ENCODE measurements at regions not wholly inside any gene's neighbourhood (a gene's known extent, or its start where the extent isn't known, plus 50 kb on each side); places are given as distances from the start of the nearest gene placed in this dataset.

GRCh38 chr11:115767047-115767802, 263.0 kb upstream of the CADM1 start:
- DNase-seq (ENCODE audit: low spot score), result no peak

- no peak for DNase-seq (ENCODE audit: low spot score)
These were observed 262.3 kb upstream of the CADM1 start for GRCh38 chr11:115766561-115766960.

GRCh38 chr11:115765803-115766239, 261.6 kb upstream of the CADM1 start:
- DNase-seq (ENCODE audit: low spot score), result no peak

GRCh38 chr11:115764176-115764575, 260.0 kb upstream of the CADM1 start:
- no peak for DNase-seq (ENCODE audit: low spot score)

DNA sequence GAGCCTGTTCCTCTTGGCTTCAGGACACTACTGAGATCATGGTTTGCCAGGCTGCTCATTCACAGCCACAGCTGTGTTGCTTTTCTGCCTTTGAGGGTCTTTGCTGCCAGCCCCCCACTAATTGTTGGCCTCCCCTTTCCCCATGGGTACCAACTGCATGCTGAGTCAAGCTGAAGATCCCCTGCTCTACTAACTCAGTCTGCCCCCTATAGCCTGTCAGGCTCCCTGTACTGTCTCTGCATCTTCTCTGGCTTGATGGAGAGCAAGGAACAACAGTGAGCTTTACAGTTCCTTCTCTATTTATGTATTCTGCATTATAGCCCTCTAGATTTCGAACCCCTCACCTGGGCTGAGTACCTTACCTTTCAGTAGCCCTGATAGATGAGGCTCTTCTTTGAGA, 257.6 kb upstream of the CADM1 start:
- no peak for DNase-seq (ENCODE audit: low spot score)

GRCh38 chr11:115761348-115761747, 257.1 kb upstream of the CADM1 start:
- DNase-seq (ENCODE audit: low spot score), result no peak

DNA sequence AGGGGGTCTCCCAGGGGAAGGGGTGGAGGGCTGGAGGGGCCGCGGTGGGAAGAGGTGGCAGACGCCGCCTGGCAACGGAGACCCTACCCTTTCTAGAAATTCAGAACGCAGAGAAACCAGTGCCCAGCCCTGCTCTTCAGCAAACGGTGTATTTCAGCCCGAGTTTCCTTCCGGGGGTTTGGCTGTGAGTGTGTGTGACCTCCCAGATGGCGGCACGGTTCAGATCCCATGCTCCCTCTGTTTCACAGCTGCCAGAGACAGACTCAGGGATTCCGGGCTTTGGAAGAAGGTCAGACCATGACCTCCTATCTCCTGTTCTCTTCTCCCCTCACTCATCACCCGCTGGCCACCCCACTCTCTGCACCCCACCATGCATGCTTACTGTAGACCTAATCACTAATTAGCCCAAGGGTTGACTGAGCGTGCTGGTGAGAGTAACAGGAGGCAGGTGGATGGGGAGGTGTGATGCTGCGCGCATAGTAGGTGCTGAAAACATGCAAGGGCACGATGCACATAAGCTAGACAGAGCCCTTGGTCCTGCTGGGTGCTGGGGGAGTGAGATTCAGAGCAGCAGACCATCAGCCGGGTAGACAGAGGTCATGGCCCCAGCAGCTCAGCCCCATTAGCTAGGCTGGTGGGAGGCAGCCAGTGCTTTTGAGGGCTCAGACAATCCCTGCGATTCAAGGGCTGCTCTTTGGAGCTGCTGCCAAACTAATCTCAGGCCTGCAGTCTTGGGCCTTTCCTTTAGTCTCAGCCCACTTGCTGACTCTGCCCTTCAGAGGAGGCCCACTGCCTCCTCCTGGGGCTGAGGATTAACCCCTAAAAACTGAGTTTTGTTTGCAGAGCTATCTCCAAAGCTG, 256.5 kb upstream of the CADM1 start:
- DNase-seq (ENCODE audit: low spot score), result no peak

DNA sequence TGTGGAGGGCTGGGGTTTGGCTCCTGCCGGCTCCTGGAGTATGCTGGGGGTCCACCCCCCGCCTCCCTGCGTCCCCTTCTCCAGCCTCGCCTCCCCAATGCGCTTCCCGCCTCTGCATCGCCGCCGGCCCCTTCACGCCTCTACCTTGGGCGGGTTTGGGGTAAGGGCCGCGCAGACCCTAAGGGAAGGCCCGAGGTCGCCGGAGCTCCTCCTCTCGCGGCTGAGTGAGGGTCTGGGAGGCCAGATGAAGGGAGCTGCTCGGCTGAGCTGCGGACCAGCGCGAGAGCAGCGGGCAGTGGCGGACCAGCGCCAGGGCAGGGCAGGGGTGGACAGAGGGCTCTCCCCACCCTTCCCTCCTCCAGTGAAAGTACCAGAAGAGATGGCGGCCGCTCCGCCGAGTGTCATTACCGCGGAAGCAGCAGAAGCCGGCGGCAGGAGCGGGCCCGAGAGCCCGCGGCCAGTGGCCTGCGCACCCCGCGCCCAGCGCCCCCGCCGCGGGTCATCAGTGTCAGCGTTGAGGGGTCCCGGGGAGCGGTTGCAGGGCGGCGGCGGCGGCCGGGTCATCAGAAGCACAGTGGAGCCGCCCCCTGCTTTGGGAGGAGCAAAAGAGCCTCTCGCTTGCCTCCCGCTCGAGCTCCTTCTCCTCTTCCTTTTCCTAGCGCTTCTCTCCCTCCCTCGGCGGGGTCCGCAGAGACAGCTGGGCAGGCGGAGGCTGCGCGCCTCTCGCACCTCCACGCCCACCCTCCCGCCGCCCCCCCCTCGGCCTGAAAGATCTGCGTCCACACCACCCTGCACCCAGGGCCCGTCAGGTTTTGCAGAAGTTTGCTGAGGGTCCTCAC, 255.6 kb upstream of the CADM1 start:
- no peak for DNase-seq (ENCODE audit: low spot score)

DNA sequence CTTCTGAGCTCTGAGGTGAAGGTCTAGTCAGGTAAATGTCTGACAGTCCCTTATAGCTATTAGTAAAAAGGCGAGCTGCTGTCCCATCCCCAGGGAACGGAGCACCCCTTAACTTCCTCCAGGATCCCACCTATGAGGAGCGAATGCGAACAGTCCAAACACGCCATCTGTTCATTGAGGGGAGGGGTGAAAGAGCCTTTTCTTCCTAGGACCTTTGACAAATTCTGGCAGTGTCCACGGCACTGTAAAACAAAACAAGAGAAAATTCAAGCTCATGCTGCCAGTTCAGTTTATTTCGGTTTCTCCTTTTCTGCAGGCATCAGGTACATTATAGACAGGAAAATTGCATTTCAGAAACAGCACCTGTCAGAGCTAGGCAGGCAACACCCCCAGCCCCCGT, 253.8 kb upstream of the CADM1 start:
- DNase-seq (ENCODE audit: low spot score), result no peak

DNA sequence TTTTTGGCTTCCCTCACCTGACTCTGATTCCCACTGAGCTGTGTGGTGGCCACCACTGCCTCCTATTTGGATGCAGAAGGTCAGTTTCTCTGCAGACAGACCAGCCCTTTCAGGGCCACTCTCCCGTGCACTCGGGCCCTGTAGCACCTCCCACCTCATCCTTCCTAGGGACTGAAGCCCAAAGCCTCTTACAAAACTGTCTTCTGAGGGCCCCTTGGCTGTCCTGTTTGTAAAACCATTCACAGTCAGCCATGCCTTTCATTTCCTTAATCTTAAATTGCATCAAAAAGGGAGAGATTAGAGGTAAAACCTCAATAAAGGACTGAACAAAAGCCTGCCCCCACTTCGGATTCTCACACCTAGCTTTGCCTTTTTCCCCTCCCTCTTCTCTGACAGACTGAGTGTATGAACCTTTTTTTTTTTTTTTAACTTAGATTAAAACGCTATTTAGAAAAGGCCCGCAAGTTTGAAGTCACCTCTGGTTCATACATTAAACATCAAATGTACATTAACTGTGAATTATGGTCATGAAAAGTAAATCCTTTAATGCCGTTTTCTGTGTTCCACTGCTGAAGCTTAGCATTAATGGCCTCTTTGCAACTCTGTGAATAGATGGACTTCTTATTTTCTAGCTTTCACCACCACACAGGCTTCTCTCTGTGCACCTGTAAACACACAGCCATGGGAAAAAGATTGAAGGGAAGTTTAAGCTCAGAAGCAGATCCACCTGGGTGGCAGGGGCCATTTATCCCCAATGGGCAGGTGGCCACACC, 247.2 kb upstream of the CADM1 start:
- no peak for DNase-seq (ENCODE audit: low spot score)

GRCh38 chr11:115745610-115746512, 241.6 kb upstream of the CADM1 start:
- no peak for DNase-seq (ENCODE audit: low spot score)

DNA sequence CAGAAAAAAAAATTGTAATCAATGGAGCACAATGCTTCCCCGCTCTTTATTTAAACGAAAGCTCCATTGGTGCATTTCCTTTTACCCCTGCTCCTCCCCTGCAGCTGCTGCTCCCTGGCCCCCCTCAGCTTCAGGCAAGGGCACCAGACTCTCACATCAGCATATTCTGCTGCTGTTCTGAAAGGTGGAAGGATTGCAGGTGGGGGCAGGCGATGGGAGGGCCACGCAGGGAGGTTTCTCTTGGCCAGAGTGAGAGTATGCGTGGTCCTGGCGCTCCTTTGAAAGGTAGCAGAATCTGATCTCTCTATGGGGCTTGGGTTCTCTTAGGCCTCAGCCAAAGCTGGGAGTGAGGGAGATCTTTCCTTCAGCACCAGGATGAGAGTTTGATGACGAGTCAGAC, 240.9 kb upstream of the CADM1 start:
- no peak for DNase-seq (ENCODE audit: low spot score)

DNA sequence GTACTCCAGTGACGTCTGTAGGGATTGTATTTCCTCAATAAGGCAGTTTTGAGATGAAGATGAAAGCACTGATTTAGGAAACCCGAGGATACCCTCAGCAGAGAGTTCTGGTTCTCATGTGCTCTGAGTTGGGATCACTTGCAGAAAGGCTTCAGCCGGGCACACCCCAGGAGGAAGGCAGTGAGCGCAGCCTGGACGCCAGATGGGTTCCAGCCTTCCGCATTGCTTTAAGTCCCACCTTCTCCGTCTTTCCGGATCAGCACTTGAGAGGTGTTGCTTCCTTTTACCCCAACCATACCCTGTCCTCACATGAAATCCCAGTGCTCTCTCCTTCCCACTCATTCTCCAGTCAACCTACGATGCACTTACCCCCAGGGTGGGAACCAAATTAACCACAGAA, 239.5 kb upstream of the CADM1 start:
- DNase-seq (ENCODE audit: low spot score), result no peak

GRCh38 chr11:115741376-115742107, 237.3 kb upstream of the CADM1 start:
- no peak for DNase-seq (ENCODE audit: low spot score)

GRCh38 chr11:115740324-115740723, 236.1 kb upstream of the CADM1 start:
- DNase-seq (ENCODE audit: low spot score), result no peak

DNA sequence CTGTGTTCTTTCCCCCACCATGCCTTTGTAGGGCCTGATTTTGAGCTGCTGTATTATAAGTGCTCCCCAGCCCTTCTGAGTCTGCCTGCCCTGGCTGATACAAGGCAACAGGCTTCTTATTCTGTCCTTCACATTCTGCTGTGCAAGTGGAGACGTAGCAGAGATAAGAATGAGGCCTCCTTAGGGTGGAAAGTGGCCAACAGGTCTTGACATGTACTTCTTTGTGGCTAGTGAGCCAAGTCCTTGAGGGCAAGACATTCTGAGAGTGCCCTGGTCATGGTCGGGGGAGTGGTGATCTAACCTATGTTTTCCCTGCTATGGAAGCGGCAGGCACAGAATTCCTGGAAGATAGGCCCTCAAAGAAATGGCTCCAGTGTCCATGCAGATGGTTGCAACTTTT, 235.7 kb upstream of the CADM1 start:
- no peak for DNase-seq (ENCODE audit: low spot score)

DNA sequence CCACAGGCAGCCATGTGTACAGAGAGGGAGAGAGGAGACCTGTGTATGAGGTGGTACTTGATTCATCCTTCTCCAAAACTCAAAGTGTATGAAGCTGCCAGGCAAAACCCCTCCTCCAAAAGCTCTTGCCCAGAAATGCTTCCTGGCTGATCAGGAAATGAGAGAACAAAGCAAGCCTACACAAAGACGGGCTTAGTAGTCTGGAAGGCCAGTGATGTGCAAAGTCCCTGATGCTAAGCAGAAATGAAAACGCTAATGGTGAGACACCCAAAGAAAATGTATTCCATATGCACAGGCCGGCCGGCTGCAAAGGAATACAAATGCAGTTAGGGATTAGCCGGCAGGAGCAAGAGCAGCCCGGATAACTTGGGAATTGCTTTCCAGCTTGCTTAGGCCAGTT, 234.9 kb upstream of the CADM1 start:
- no peak for DNase-seq (ENCODE audit: low spot score)

DNA sequence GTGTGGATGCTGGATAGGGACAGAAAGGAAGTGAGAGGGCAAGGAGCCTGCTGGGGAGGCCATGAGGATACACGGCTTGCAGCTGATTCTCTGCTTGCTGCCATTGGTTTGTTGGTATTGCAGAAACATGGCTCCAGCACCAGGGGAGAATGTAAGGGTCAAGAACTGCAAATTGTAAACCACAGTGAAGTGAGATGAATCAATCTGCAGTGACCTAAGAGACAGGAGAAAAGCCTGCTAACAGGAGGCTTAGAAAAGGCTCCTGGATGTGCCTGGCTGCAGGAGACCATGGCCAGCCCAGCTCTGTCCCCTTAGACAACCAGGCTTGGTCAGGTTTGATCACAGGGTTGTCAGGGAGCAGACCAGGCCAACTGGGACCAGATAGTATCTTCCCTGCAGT, 233.7 kb upstream of the CADM1 start:
- no peak for DNase-seq (ENCODE audit: low spot score)

GRCh38 chr11:115736146-115736545, 231.9 kb upstream of the CADM1 start:
- DNase-seq (ENCODE audit: low spot score), result no peak

DNA sequence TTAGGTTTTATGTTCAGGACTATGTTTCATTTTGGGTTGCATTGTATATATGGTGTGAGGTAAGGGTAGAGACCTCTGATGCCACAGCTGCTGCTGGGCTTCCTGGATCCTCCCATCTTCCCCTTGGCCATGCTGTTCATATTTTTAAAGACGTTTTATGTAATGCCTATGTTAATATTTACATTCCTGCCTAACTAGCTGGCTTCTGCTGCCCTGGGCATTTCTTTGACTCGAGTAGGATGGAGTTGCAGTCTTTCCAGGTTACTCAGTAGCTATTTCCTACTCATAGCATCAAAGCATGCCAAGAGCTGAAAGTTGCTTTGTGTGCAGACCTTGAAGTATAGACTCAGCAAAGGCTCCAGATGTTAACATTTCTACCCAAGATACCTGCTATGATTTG, 220.5 kb upstream of the CADM1 start:
- no peak for DNase-seq (ENCODE audit: low spot score)
